ENCODE measurements at regions not wholly inside any gene's neighbourhood (a gene's known extent, or its start where the extent isn't known, plus 50 kb on each side); places are given as distances from the start of the nearest gene placed in this dataset.
A peak's percentile ranks its signal among the peaks of the same experiment; 100 is the strongest.
"Not testable (repeated sequence)": the region's sequence is repeated elsewhere in the genome, so short reads cannot be mapped to it uniquely, and the experiment has no call there.

DNA sequence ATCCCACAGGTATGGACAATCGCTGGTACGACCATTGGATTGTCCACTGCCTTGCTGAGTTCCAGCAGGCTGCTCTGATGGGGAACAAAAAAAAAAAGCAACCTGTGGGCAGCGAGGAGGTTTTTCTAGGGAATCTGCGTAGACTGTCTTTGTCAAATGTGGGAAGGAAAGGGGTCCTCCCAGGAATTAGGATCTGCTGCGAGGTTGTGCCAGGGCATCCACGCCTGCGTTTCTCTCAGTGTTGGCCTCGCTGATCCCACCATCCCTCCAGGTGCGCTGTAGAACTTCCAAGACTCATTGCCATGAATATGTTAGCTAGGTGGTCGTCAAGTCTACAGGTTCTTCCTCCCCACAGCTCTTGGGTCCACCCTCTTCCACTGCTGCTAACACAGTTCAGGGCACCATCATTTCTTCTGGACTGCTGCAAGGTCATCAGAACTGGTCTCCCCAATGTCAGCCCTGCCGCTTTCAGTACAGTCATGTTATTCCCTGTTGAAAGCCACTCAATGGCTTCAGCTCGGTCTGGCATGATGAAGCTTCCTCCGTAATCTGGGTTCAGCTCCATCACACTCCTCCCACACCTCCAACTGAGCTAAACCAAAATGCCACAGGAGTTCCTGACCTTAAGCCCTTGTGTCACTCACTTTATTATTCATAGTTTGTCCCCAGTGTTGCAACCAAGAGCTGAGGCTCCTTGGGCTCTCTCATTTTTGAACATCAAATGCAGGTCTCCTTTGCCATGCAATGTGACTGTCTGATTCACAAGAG, 79.5 kb upstream of the DMRT1 start:
- no peak for DNase-seq (ENCODE audit: low spot score)

DNA sequence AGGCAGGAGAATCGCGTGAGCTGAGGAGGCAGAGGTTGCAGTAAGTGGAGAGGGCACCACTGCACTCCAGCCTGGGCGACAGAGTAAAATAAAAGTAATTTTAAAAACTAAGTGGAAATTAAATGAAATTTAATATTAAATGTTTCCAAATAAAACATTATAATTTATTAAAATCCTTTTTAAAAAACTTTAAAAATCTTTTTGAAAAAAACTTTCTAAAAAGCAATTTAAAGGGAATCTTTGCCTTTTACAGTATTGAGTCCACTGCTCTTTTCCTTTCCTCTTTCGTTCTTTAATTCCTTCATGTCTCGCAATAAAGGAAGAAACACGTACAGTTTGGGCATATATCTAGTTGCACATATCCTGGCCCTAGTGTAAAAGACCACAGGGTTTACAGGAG, 77.8 kb upstream of the DMRT1 start:
- no peak for DNase-seq (ENCODE audit: low spot score)

DNA sequence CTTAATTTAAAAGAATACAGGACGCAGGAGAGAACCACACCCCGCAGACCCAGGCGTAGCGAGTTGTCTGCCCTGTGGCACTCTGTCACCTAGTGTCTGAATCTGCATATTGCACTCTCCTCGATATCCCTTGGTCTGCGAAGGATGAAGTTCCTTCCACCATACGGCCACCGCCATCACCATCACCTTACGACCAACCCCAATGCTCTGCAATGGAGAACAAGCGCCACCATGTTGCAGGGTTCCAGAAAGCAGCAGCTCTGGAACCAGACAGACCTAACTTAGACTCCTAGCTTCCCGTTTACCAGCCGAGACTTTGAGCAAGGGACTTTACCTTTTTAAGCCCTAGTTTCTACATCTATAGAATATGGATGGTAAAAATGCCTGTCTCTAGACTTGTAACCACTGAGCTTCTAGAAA, 77.4 kb upstream of the DMRT1 start:
- peak; percentile 79 for DNase-seq (ENCODE audit: low spot score)

DNA sequence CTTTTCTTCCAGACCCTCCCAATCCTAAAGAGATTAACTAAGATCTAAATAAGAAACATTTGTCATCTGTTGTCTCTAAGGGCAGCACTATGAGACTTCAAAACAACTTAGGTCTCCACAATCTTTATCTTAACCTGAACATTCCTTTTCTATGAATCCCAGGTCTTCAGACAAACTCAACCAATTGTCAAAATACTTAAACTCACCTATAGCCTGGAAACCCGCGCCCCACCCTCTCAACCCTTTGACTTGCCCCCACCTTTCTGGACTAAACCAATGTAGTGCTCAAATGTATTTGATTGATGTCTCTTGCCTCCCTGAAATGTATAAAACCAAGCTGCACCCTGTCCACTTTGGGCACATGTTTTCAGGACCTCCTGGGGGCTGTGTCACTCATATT, 76.5 kb upstream of the DMRT1 start:
- no peak for DNase-seq (ENCODE audit: low spot score)

DNA sequence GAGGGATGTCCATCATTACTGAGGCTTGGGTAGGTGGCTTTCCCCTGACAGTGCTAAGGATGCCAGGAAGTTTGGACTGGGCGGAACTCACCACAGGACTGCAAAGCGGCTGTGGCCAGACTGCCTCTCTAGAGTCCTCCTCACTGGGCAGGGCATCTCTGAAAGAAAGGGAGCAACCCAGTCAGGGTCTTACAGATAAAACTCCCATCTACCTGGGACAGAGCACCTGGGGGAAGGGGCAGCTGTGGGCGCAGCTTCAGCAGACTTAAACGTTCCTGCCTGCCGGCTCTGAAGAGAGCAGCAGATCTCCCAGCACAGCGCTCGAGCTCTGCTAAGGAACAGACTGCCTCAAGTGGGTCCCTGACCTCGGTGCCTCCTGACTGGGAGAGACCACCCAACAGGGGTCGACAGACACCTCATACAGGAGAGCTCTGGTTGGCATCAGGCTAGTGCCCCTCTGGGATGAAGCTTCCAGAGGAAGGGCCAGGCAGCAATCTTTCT, 74.4 kb upstream of the DMRT1 start:
- not testable (repeated sequence) for DNase-seq (ENCODE audit: low spot score)

DNA sequence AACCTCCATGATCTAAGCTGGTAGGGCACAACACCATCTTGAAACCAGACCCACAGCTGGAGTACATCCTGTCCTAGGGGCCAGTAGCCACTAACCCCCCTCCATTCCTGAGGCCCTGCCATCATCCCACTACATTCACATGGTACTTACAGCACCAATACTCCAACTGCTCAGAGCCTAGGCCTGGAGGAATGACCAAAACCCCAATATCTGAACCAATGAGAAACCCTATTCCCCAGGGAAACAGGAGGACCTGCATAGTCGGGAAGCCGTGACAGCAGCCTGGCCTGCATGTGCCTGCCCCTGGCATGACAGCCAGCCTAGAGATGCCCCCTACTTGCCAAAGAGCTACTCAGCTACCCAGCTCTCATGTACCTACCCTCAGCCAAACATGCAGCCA, 65.4 kb upstream of the DMRT1 start:
- DNase-seq (ENCODE audit: low spot score): no peak

DNA sequence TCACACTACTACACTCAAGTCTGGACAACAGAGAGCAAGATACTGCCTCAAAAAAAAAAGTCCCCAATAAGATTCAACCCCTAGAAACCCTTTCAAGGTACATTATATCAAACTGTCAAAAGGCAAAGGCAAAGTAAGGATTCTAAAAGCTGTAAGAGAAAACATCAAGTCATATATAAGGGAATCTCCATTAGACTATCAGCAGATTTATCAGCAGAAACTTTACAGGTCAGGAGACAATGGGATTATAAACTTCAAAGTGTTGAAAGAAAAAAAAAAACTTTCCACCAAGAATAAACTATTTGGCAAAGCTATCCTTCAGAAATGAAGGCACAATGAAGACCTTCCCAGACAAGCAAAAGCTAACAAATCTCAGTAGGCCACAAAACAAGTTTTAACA, 63.5 kb upstream of the DMRT1 start:
- DNase-seq (ENCODE audit: low spot score): no peak

DNA sequence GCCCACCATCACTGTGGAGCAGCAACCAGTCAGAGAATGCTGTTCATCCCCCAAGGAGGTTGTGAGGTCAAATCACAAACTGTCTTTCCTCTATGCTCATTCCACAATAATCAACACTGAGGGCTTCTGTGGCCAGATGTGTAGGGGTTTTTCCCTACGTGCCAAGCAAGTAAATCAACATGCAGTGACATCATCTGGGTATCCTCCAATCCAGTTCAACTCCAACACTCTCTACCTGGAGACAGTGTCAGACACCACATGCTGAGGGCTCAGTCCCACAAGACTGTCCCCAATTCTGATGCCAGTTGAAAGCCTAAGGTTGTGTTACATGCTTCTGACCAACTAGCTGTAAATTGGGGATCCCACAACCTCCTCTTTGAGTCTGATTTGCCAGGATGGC, 57.3 kb upstream of the DMRT1 start:
- no peak for DNase-seq (ENCODE audit: low spot score)

DNA sequence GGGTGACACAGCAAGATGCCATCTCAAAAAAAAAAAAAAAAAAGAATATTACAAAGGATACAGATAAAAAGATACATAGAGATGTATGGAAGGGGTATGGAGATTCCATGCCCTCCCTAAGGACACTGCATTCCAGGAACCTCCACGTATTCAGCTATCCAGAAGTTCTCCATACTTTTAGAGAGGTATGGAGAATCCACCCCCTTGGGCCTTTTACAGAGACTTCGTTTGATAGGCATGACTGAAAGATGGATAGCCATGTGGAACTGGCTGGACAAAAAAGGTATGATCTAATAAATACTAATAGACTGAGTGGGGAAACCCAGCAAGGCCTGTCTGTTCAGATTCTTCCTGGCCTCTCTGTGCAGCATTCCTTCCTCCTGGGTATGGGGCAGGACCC, 56.6 kb upstream of the DMRT1 start:
- DNase-seq (ENCODE audit: low spot score): no peak

DNA sequence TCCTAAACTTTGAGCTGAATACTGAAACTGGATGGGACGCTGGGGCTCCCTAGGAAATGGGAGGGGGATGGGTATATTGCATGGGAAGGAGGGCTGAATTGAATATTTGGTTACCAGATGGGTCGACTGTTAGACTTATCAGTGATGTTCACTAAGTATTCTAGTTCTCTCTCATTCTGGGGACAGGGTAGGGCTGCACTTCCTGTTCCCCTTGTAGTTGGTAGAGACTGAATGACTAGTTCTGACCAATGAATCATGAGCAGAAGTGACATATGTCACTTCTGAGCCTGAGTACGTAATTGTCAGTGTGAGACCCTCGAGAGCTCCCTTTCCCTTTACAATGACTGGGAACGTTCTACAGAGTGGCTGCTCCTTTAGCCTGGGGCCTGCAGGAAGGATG, 55.5 kb upstream of the DMRT1 start:
- no peak for DNase-seq (ENCODE audit: low spot score)

DNA sequence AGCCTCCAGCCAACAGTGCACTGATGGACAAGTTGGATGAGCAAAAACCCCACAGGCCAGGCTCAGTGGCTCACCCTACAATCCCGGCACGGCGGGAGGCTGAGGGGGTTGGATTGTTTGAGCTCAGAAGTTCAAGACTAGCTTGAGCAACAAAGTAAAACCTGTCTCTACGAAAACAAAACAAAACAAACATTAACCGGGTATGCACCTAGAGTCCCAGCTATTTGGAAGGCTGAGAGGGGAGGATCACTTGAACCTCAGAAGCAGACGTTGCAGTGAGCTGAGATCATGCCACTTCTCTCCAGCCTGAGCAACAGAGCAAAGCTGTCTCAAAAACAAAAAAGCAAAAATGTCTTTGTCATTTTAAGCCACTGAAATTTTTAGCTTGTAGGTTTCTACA, 55.1 kb upstream of the DMRT1 start:
- no peak for DNase-seq (ENCODE audit: low spot score)

DNA sequence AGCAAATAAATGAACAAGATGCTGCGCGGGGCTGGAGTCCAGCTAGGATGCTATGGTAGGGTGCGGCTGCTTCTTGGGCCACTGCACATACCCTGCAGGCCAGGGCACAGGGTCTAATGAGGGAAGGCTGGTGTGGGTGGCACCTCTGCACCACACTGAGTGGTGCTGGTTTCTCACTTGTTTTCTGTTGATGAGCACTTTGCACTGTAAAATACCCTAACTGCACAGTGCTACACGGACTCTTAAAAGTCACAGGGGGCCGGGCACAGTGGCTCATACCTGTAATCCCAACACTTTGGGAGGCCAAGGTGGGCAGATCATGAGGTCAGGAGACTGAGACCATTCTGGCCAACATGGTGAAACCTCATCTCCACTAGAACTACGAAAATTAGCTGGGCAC, 52.7 kb upstream of the DMRT1 start:
- no peak for DNase-seq (ENCODE audit: low spot score)

Data from ecto neural progenitor cell (in vitro differentiated cells).